Panc1 (cell line): ENCODE measurements at regions not wholly inside any gene's neighbourhood (a gene's known extent, or its start where the extent isn't known, plus 50 kb on each side); places are given as distances from the start of the nearest gene placed in this dataset.

Source experiments
- ATAC-seq: fragments of 200-7000 bp; cut with Tn5 transposase; 2 replicates; pipeline ENCODE4 v1.9.1; 2020; ENCODE audit warnings: mild to moderate bottlenecking, moderate library complexity
- BruUV-seq: library from RNA; stranded (reverse); fragments of 400-500 nt; replicated peaks from 2 replicates; lab custom pipeline; 2021; lab: Mats Ljungman, UMichigan
- CTCF ChIA-PET: fragments of 300-600 bp; sonication (Branson Sonifier 250); formaldehyde crosslinking; loops from one replicate; lab custom pipeline; 2022; ENCODE audit warnings: antibody characterized with exemption; lab: Charles Lee
- POLR2A ChIA-PET: fragments of 300-600 bp; sonication (Branson Sonifier 250); formaldehyde crosslinking; loops from one replicate; lab custom pipeline; 2022; ENCODE audit warnings: antibody characterized with exemption; lab: Charles Lee
- DNase-seq: peaks from one replicate; pipeline ENCODE4 v3.0.0-alpha.2; 2010; ENCODE audit warnings: low read depth, low spot score
- H3K27ac ChIP-seq: 2 replicates; pipeline ENCODE4 v1.5.1; 2011; ENCODE audit warnings: mild to moderate bottlenecking, low read length, inconsistent platforms
- H3K27me3 ChIP-seq: fragments of 200-500 bp; sonication (Bioruptor generic); 2 replicates; pipeline ENCODE4 v1.6.0; 2014; ENCODE audit warnings: low read length, inconsistent platforms; ENCODE audit not compliant: control insufficient read depth, insufficient read depth
- H3K36me3 ChIP-seq: fragments of 200-500 bp; sonication (Bioruptor generic); 2 replicates; pipeline ENCODE4 v1.5.1; 2014; ENCODE audit warnings: inconsistent platforms, mild to moderate bottlenecking, low read length, moderate library complexity; ENCODE audit not compliant: control insufficient read depth, insufficient read depth
- H3K4me1 ChIP-seq: 2 replicates; pipeline ENCODE4 v1.5.1; 2011; ENCODE audit warnings: inconsistent platforms, mild to moderate bottlenecking, low read length, moderate library complexity; ENCODE audit not compliant: control insufficient read depth, insufficient read depth
- H3K4me3 ChIP-seq, 2 experiments: 2 replicates each; pipeline ENCODE4 v1.5.1; 2011 to 2012; ENCODE audit warnings: low read depth in 2 of 2, low read length in 2 of 2, mild to moderate bottlenecking in 2 of 2, inconsistent platforms in 1 of 2, moderate library complexity in 1 of 2
- H3K9me3 ChIP-seq: fragments of 200-500 bp; sonication (Bioruptor generic); 2 replicates; pipeline ENCODE4 v1.5.1; 2014; ENCODE audit warnings: low read depth, mild to moderate bottlenecking, inconsistent platforms, low read length, moderate library complexity; ENCODE audit not compliant: control insufficient read depth, insufficient read depth
- POLR2AphosphoS5 ChIP-seq: IDR thresholded peaks from 2 replicates; pipeline ENCODE4 v1.6.1; 2012; ENCODE audit warnings: mild to moderate bottlenecking, low read depth, low read length, moderate library complexity
- SIN3A ChIP-seq: IDR thresholded peaks from 2 replicates; pipeline ENCODE4 v1.6.1; 2012; ENCODE audit warnings: low read depth, mild to moderate bottlenecking, low read length, moderate library complexity, borderline replicate concordance; ENCODE audit not compliant: insufficient read depth
- TCF7L2 ChIP-seq: IDR thresholded peaks from 2 replicates; pipeline ENCODE4 v1.6.1; 2011; ENCODE audit warnings: mild to moderate bottlenecking, low read depth, low read length, inconsistent platforms
- in situ Hi-C: cut with HindIII; loops from 2 replicates; pipeline ENCODE4 v1.10.0; 2016; ENCODE audit warnings: low sequenced_read_pairs, low pct_unique_long_range_greater_than_20kb
- intact Hi-C: fragments of 100-400 bp; cut with micrococcal nuclease; formaldehyde crosslinking; loops from one replicate; pipeline ENCODE4 v1.10.0; 2022; ENCODE audit not compliant: unreplicated experiment
- TF ChIP-seq, protein P1 (sequence below), 2 experiments: IDR thresholded peaks; 2 replicates each; pipeline ENCODE4 v1.6.1; 2011 to 2012; ENCODE audit warnings: low read depth in 2 of 2, control low read depth in 1 of 2, low read length in 1 of 2, mild to moderate bottlenecking in 1 of 2, moderate library complexity in 1 of 2; ENCODE audit not compliant: insufficient read depth in 1 of 2
- TF ChIP-seq, protein P2 (sequence below): fragments of 450-650 bp; IDR thresholded peaks from 2 replicates; pipeline ENCODE4 v1.5.1; 2017; ENCODE audit warnings: mild to moderate bottlenecking

DNA sequence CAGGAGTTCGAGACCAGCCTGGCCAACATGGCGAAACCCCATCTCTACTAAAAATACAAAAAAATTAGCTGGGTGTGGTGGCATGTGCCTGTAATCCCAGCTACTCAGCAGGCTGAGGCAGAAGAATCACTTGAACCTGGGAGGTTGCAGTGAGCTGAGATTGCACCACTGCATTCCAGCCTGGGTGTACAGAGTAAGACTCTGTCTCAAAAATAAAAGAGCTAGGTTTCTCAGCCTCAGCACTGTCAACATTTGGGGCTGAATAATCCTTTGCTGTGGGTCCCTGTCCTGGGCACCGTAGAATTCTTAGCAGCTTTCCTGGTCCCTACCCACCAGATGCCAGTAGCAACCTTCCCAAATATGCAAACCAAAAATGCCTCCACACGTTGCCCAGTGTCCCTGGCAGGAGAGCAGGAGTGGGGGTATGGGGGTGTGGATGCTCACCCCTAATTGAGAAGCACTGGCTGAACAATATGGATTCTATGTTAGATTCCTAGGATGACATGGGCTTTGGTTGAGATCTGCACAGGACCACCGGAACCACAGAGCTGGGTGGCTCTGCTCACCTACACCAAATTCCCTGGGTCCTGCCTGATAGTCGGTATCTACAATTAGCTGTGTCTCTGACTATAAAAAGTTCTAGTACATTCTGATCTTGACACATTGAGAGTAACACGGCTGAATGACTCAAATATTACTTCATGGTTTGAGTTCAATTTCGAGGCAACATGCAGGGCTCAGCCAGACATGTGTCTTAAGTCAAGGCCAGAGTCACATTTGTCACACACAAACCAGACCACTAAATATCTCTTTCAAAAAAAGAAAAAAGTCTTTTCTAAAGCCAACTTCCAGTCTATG lies 577.0 kb upstream of the MDFIC2 start:
- no peaks in the 10 kb centered on the region for H3K36me3 ChIP-seq
- no peak for DNase-seq
- no peak overlapping the region for H3K4me3 ChIP-seq
- CTCF ChIA-PET: no interaction called here
- ATAC-seq: no peak
- in situ Hi-C loops: no loop called here
- no peak overlapping the region for H3K27ac ChIP-seq
- POLR2A ChIA-PET: no interaction called here
- BruUV-seq: no TSS peak
- H3K27me3 ChIP-seq: no peaks in the 10 kb centered on the region
- H3K4me1 ChIP-seq: no peaks in the 10 kb centered on the region
- no peaks in the 10 kb centered on the region for H3K9me3 ChIP-seq
- intact Hi-C loops: no loop called here
- no peak for TF ChIP-seq SIN3A
- TF ChIP-seq POLR2AphosphoS5: no peak

DNA sequence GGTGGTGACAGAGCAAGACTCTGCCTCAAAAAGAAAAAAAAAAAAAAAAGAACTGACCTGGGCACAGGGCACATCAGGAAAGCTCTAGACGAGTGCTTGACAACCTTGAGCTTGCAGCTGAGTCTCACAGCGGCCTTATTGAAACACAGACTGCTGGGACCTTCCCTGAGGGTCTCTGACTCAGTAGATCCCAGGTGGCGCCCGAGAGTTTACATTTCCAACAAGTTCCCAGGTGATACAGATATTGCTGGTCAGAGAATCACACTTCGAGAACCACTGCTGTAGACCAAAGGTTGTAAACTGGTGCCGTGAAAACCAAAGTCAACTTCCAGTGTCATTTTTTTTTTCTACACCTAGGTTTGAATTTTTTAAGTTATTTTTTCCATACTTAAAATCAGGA lies 573.2 kb upstream of the MDFIC2 start:
- POLR2A ChIA-PET: no interaction called here
- no peak for ATAC-seq
- Histone ChIP-seq H3K9me3 (no peaks in the 10 kb centered on the region), H3K4me1 (no peaks in the 10 kb centered on the region), H3K27ac (no peak overlapping the region), H3K36me3 (no peaks in the 10 kb centered on the region), H3K4me3 (no peak overlapping the region), H3K27me3 (no peaks in the 10 kb centered on the region)
- CTCF ChIA-PET: no interaction called here
- intact Hi-C loops: no loop called here
- no TSS peak for BruUV-seq
- no peak for TF ChIP-seq TCF7L2
- no peak for TF ChIP-seq POLR2AphosphoS5
- TF ChIP-seq, protein P1, sequence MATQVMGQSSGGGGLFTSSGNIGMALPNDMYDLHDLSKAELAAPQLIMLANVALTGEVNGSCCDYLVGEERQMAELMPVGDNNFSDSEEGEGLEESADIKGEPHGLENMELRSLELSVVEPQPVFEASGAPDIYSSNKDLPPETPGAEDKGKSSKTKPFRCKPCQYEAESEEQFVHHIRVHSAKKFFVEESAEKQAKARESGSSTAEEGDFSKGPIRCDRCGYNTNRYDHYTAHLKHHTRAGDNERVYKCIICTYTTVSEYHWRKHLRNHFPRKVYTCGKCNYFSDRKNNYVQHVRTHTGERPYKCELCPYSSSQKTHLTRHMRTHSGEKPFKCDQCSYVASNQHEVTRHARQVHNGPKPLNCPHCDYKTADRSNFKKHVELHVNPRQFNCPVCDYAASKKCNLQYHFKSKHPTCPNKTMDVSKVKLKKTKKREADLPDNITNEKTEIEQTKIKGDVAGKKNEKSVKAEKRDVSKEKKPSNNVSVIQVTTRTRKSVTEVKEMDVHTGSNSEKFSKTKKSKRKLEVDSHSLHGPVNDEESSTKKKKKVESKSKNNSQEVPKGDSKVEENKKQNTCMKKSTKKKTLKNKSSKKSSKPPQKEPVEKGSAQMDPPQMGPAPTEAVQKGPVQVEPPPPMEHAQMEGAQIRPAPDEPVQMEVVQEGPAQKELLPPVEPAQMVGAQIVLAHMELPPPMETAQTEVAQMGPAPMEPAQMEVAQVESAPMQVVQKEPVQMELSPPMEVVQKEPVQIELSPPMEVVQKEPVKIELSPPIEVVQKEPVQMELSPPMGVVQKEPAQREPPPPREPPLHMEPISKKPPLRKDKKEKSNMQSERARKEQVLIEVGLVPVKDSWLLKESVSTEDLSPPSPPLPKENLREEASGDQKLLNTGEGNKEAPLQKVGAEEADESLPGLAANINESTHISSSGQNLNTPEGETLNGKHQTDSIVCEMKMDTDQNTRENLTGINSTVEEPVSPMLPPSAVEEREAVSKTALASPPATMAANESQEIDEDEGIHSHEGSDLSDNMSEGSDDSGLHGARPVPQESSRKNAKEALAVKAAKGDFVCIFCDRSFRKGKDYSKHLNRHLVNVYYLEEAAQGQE (IDR thresholded peaks at IDR 0.05; ENCODE audit: insufficient read depth in 1 of 2, low read depth in 2 of 2, low read length in 1 of 2): no peak
- no peak for TF ChIP-seq SIN3A
- TF ChIP-seq, protein P2, sequence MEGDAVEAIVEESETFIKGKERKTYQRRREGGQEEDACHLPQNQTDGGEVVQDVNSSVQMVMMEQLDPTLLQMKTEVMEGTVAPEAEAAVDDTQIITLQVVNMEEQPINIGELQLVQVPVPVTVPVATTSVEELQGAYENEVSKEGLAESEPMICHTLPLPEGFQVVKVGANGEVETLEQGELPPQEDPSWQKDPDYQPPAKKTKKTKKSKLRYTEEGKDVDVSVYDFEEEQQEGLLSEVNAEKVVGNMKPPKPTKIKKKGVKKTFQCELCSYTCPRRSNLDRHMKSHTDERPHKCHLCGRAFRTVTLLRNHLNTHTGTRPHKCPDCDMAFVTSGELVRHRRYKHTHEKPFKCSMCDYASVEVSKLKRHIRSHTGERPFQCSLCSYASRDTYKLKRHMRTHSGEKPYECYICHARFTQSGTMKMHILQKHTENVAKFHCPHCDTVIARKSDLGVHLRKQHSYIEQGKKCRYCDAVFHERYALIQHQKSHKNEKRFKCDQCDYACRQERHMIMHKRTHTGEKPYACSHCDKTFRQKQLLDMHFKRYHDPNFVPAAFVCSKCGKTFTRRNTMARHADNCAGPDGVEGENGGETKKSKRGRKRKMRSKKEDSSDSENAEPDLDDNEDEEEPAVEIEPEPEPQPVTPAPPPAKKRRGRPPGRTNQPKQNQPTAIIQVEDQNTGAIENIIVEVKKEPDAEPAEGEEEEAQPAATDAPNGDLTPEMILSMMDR: no peak
- no peak for DNase-seq
- in situ Hi-C loops: no loop called here

DNA sequence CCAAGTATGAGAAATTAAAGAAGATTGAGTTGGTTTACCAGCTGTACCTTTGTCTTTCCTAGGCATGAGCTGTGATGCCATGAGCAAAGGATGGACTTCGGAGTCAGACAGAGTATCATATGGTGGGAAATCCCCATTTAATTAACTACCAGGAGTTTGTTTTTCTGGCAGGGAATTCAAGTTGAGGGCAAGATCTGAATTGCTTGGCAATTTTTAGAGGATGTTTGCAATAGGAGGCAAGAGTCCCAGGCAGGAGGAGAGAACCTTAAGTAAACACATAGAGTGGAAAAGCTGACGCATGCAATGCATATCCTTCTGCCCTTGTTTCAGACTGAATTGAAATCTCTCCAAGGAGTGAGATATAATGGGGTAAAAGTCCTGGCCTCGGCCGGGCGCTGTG lies 569.7 kb upstream of the MDFIC2 start:
- Histone ChIP-seq H3K36me3 (no peaks in the 10 kb centered on the region), H3K27ac (no peak overlapping the region), H3K4me3 (no peak overlapping the region), H3K4me1 (no peaks in the 10 kb centered on the region), H3K9me3 (no peaks in the 10 kb centered on the region), H3K27me3 (no peaks in the 10 kb centered on the region)
- ATAC-seq: no peak
- ChIA-PET CTCF (no interaction called here), POLR2A (no interaction called here)
- no TSS peak for BruUV-seq
- in situ Hi-C loops: no loop called here
- intact Hi-C loops: no loop called here
- TF ChIP-seq, protein P2: no peak
- no peak for TF ChIP-seq POLR2AphosphoS5
- no peak for TF ChIP-seq SIN3A
- TF ChIP-seq TCF7L2: no peak
- TF ChIP-seq, protein P1 (IDR thresholded peaks at IDR 0.05; ENCODE audit: insufficient read depth in 1 of 2, low read depth in 2 of 2, low read length in 1 of 2): no peak
- no peak for DNase-seq
